GM23338 (cell line): ENCODE measurements at regions not wholly inside any gene's neighbourhood (a gene's known extent, or its start where the extent isn't known, plus 50 kb on each side); places are given as distances from the start of the nearest gene placed in this dataset.

Source experiments
- ATAC-seq: fragments of 200-7000 bp; cut with Tn5 transposase; 3 replicates; pipeline ENCODE4 v1.9.1; 2020
- DNase-seq: peaks from one replicate; pipeline ENCODE4 v3.0.0-alpha.2; 2015; ENCODE audit warnings: low spot score
- H2AFZ ChIP-seq: fragments of 200-600 bp; sonication (generic); 2 replicates; pipeline ENCODE4 v1.8.0; 2016; ENCODE audit warnings: antibody characterized with exemption, mild to moderate bottlenecking, moderate library complexity
- H3F3A ChIP-seq: fragments of 200-600 bp; sonication (generic); replicated peaks from 2 replicates; pipeline ENCODE4 v1.8.0; 2017; ENCODE audit warnings: antibody characterized with exemption, mixed run types, low read depth
- H3K27ac ChIP-seq: fragments of 200-600 bp; sonication (generic); 2 replicates; pipeline ENCODE4 v1.6.1; 2016; ENCODE audit warnings: low read depth
- H3K27me3 ChIP-seq: fragments of 200-600 bp; sonication (generic); 2 replicates; pipeline ENCODE4 v1.8.0; 2016; ENCODE audit warnings: mild to moderate bottlenecking, mixed run types, moderate library complexity; ENCODE audit not compliant: insufficient read depth
- H3K36me3 ChIP-seq: fragments of 200-600 bp; sonication (generic); 2 replicates; pipeline ENCODE4 v1.8.0; 2016; ENCODE audit warnings: mild to moderate bottlenecking; ENCODE audit not compliant: insufficient read depth
- H3K4me1 ChIP-seq: fragments of 200-600 bp; sonication (generic); 2 replicates; pipeline ENCODE4 v1.8.0; 2016; ENCODE audit warnings: mild to moderate bottlenecking, moderate library complexity; ENCODE audit not compliant: insufficient read depth
- H3K4me2 ChIP-seq: fragments of 200-600 bp; sonication (generic); 2 replicates; pipeline ENCODE4 v1.7.1; 2017; ENCODE audit warnings: mixed run types
- H3K4me3 ChIP-seq: fragments of 200-600 bp; sonication (generic); 2 replicates; pipeline ENCODE4 v1.6.1; 2016; ENCODE audit warnings: mixed run types
- H3K79me2 ChIP-seq: fragments of 200-600 bp; sonication (generic); replicated peaks from 2 replicates; pipeline ENCODE4 v1.8.0; 2017; ENCODE audit warnings: mild to moderate bottlenecking; ENCODE audit not compliant: insufficient read depth
- H3K9me2 ChIP-seq: fragments of 200-600 bp; sonication (generic); 2 replicates; pipeline ENCODE4 v1.8.0; 2017; ENCODE audit not compliant: insufficient read depth
- H4K20me1 ChIP-seq: fragments of 200-600 bp; sonication (generic); replicated peaks from 2 replicates; pipeline ENCODE4 v1.8.0; 2017; ENCODE audit warnings: mild to moderate bottlenecking; ENCODE audit not compliant: insufficient read depth
- H3K27ac Mint-ChIP-seq: 2 replicates; pipeline ENCODE4 v1.8.0; 2020; ENCODE audit warnings: inconsistent platforms, mild to moderate bottlenecking, moderate library complexity, mixed read lengths
- H3K27me3 Mint-ChIP-seq: 3 replicates; pipeline ENCODE4 v1.8.0; 2022; ENCODE audit warnings: low read depth, mild to moderate bottlenecking, moderate library complexity, mixed read lengths, inconsistent platforms; ENCODE audit not compliant: insufficient read depth, poor library complexity
- H3K36me3 Mint-ChIP-seq: 3 replicates; pipeline ENCODE4 v1.8.0; 2021; ENCODE audit warnings: low read depth, mild to moderate bottlenecking, inconsistent platforms, moderate library complexity, mixed read lengths
- H3K4me1 Mint-ChIP-seq: 3 replicates; pipeline ENCODE4 v1.8.0; 2020; ENCODE audit warnings: mild to moderate bottlenecking, inconsistent platforms, mixed read lengths
- H3K4me3 Mint-ChIP-seq: 3 replicates; pipeline ENCODE4 v1.8.0; 2021; ENCODE audit warnings: moderate library complexity, mild to moderate bottlenecking, inconsistent platforms, mixed read lengths
- H3K9me3 Mint-ChIP-seq: 3 replicates; pipeline ENCODE4 v1.8.0; 2020; ENCODE audit warnings: moderate library complexity, mild to moderate bottlenecking, inconsistent platforms, mixed read lengths
- CREB1 ChIP-seq: fragments of 250-450 bp; sonication (Bioruptor Pico); IDR thresholded peaks from 2 replicates; pipeline ENCODE4 v1.5.0; 2020; ENCODE audit warnings: low read depth, mild to moderate bottlenecking, moderate library complexity
- EZH2 ChIP-seq: fragments of 200-600 bp; sonication (generic); IDR thresholded peaks from one replicate; pipeline ENCODE4 v1.8.0; 2017; ENCODE audit warnings: antibody characterized with exemption, mild to moderate bottlenecking, low read depth; ENCODE audit not compliant: unreplicated experiment
- EZH2phosphoT487 ChIP-seq: fragments of 200-600 bp; sonication (generic); IDR thresholded peaks from one replicate; pipeline ENCODE4 v1.8.1; 2018; ENCODE audit warnings: antibody characterized with exemption; ENCODE audit not compliant: unreplicated experiment
- JUNB ChIP-seq: IDR thresholded peaks from one replicate; pipeline ENCODE4 v1.6.1; 2016; ENCODE audit warnings: antibody characterized with exemption; ENCODE audit not compliant: unreplicated experiment
- NANOG ChIP-seq: IDR thresholded peaks from 2 replicates; pipeline ENCODE4 v1.6.1; 2016; ENCODE audit warnings: antibody characterized with exemption, borderline replicate concordance
- POLR2AphosphoS5 ChIP-seq: IDR thresholded peaks from 2 replicates; pipeline ENCODE4 v1.6.1; 2016; ENCODE audit warnings: antibody characterized with exemption, low read depth
- STAT1 ChIP-seq: IDR thresholded peaks from one replicate; pipeline ENCODE4 v1.6.1; 2016; ENCODE audit warnings: antibody characterized with exemption; ENCODE audit not compliant: unreplicated experiment
- ZNF114 ChIP-seq: fragments of 250-450 bp; sonication (Bioruptor Pico); IDR thresholded peaks from 2 replicates; pipeline ENCODE4 v1.5.0; 2020; ENCODE audit warnings: mild to moderate bottlenecking, moderate library complexity
- ZNF462 ChIP-seq: fragments of 250-450 bp; sonication (Bioruptor Pico); IDR thresholded peaks from 2 replicates; pipeline ENCODE4 v1.5.0; 2020; ENCODE audit warnings: mild to moderate bottlenecking, moderate library complexity
- TF ChIP-seq, protein P1 (sequence below): IDR thresholded peaks from one replicate; pipeline ENCODE4 v1.6.1; 2018; ENCODE audit warnings: antibody characterized with exemption; ENCODE audit not compliant: unreplicated experiment
- TF ChIP-seq, protein P2 (sequence below): IDR thresholded peaks from 2 replicates; pipeline ENCODE4 v1.6.1; 2016; ENCODE audit warnings: antibody characterized with exemption

DNA sequence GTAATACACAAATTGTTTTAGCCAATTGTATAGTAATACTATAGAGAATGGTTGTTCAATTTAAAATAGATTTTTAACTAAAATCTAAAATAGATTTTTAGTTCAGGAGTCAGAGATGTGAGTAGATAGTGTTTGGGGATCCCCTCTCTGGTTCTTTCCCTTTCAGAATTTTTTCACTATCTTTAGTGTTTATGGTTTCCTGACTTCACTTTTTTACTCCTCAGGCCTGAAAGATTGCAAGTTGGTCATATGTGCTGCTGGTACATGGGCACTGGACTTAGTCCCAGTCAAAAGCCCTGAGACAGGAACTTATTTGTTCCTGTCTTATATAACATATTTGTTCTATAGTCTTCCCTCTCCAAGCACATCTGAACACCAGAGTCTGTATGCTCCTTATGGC, 96.8 kb upstream of the ATP1B1 start:
- Mint-ChIP-seq H3K4me3 (no peak overlapping the region), H3K27ac (no peak overlapping the region), H3K36me3 (no peaks in the 10 kb centered on the region), H3K9me3 (no peaks in the 10 kb centered on the region), H3K27me3 (no peaks in the 10 kb centered on the region), H3K4me1 (no peaks in the 10 kb centered on the region)
- Histone ChIP-seq H3K4me3 (no peak overlapping the region), H3K79me2 (no peaks in the 10 kb centered on the region), H3K9me2 (no peaks in the 10 kb centered on the region), H3K27ac (no peak overlapping the region), H4K20me1 (no peaks in the 10 kb centered on the region), H3K4me1 (no peaks in the 10 kb centered on the region), H3K4me2 (no peak overlapping the region), H3K27me3 (no peaks in the 10 kb centered on the region), H3F3A (no peaks in the 10 kb centered on the region), H2AFZ (no peak overlapping the region), H3K36me3 (no peaks in the 10 kb centered on the region)
- no peak for ATAC-seq
- no peak for DNase-seq
- TF ChIP-seq POLR2AphosphoS5 (no peak), ZNF462 (CRISPR knock-in tag) (no peak), ZNF114 (CRISPR knock-in tag) (no peak), NANOG (no peak), JUNB (no peak), EZH2 (no peak), CREB1 (no peak), EZH2phosphoT487 (no peak), STAT1 (no peak)
- TF ChIP-seq, protein P1, sequence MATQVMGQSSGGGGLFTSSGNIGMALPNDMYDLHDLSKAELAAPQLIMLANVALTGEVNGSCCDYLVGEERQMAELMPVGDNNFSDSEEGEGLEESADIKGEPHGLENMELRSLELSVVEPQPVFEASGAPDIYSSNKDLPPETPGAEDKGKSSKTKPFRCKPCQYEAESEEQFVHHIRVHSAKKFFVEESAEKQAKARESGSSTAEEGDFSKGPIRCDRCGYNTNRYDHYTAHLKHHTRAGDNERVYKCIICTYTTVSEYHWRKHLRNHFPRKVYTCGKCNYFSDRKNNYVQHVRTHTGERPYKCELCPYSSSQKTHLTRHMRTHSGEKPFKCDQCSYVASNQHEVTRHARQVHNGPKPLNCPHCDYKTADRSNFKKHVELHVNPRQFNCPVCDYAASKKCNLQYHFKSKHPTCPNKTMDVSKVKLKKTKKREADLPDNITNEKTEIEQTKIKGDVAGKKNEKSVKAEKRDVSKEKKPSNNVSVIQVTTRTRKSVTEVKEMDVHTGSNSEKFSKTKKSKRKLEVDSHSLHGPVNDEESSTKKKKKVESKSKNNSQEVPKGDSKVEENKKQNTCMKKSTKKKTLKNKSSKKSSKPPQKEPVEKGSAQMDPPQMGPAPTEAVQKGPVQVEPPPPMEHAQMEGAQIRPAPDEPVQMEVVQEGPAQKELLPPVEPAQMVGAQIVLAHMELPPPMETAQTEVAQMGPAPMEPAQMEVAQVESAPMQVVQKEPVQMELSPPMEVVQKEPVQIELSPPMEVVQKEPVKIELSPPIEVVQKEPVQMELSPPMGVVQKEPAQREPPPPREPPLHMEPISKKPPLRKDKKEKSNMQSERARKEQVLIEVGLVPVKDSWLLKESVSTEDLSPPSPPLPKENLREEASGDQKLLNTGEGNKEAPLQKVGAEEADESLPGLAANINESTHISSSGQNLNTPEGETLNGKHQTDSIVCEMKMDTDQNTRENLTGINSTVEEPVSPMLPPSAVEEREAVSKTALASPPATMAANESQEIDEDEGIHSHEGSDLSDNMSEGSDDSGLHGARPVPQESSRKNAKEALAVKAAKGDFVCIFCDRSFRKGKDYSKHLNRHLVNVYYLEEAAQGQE = no peak
- TF ChIP-seq, protein P2, sequence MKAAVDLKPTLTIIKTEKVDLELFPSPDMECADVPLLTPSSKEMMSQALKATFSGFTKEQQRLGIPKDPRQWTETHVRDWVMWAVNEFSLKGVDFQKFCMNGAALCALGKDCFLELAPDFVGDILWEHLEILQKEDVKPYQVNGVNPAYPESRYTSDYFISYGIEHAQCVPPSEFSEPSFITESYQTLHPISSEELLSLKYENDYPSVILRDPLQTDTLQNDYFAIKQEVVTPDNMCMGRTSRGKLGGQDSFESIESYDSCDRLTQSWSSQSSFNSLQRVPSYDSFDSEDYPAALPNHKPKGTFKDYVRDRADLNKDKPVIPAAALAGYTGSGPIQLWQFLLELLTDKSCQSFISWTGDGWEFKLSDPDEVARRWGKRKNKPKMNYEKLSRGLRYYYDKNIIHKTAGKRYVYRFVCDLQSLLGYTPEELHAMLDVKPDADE = no peak
